ENCODE measurements at regions not wholly inside any gene's neighbourhood (a gene's known extent, or its start where the extent isn't known, plus 50 kb on each side); places are given as distances from the start of the nearest gene placed in this dataset.

GRCh38 chr11:112751329-112751728 is 209.9 kb upstream of the NCAM1 start:
- no peak overlapping the region for H2AK5ac ChIP-seq (ENCODE audit: low read length)
- no peak overlapping the region for H3K4me2 ChIP-seq (ENCODE audit: low read length)
- no peak overlapping the region for H3K27ac ChIP-seq (ENCODE audit: low read depth, low read length)
- no peak overlapping the region for H4K8ac ChIP-seq (ENCODE audit: low read depth, low read length)
- H3K9ac ChIP-seq (ENCODE audit: low read length): no peak overlapping the region
- no peak overlapping the region for H2BK5ac ChIP-seq (ENCODE audit: low read depth, low read length, poor library complexity)
- DNase-seq: no peak
- WGBS (ENCODE audit: extremely low coverage, insufficient coverage, insufficient read length): no CpG with 5 or more reads among the region's 4 CpGs
- no peak overlapping the region for H3K14ac ChIP-seq (ENCODE audit: low read length)
- no peak overlapping the region for H2BK120ac ChIP-seq (ENCODE audit: insufficient read depth, low read length, poor library complexity)
- H3K36me3 ChIP-seq (ENCODE audit: control insufficient read depth in 1 of 2, insufficient read depth in 2 of 2, low read length in 2 of 2): no peaks in the 10 kb centered on the region
- no peaks in the 10 kb centered on the region for H3K79me2 ChIP-seq (ENCODE audit: control insufficient read depth, insufficient read depth, low read length, poor library complexity)
- H3K4me3 ChIP-seq (ENCODE audit: low read depth, low read length): no peak overlapping the region
- no peaks in the 10 kb centered on the region for H3K4me1 ChIP-seq (ENCODE audit: control insufficient read depth in 1 of 2, insufficient read depth in 2 of 2, low read length in 2 of 2)
- no peaks in the 10 kb centered on the region for H3K9me3 ChIP-seq (ENCODE audit: insufficient read depth, low read depth, low read length)
- no peak overlapping the region for H3K4ac ChIP-seq (ENCODE audit: low read depth, low read length)
- H2AFZ ChIP-seq (ENCODE audit: insufficient read depth, low read length, poor library complexity): no peak overlapping the region
- H3K18ac ChIP-seq (ENCODE audit: low read length): no peak overlapping the region
- no peaks in the 10 kb centered on the region for H3K79me1 ChIP-seq (ENCODE audit: low read length)
- no peaks in the 10 kb centered on the region for H3K27me3 ChIP-seq (ENCODE audit: insufficient read depth, low read length)
- H2BK12ac ChIP-seq (ENCODE audit: low read length): no peak overlapping the region
- no peak overlapping the region for H3K23ac ChIP-seq (ENCODE audit: low read length)
- no peak overlapping the region for H4K12ac ChIP-seq (ENCODE audit: low read depth, low read length)
- H4K91ac ChIP-seq (ENCODE audit: low read depth, low read length): no peak overlapping the region

- Histone ChIP-seq H3K18ac (ENCODE audit: low read length) (no peak overlapping the region), H3K79me2 (ENCODE audit: control insufficient read depth, insufficient read depth, low read length, poor library complexity) (no peaks in the 10 kb centered on the region), H3K4me3 (ENCODE audit: low read depth, low read length) (no peak overlapping the region), H3K9me3 (ENCODE audit: insufficient read depth, low read depth, low read length) (no peaks in the 10 kb centered on the region), H2AK5ac (ENCODE audit: low read length) (no peak overlapping the region), H2BK12ac (ENCODE audit: low read length) (no peak overlapping the region), H3K14ac (ENCODE audit: low read length) (no peak overlapping the region), H2BK120ac (ENCODE audit: insufficient read depth, low read length, poor library complexity) (no peak overlapping the region), H3K4me2 (ENCODE audit: low read length) (no peak overlapping the region), H3K79me1 (ENCODE audit: low read length) (no peaks in the 10 kb centered on the region), H3K9ac (ENCODE audit: low read length) (no peak overlapping the region), H3K23ac (ENCODE audit: low read length) (no peak overlapping the region), H2BK5ac (ENCODE audit: low read depth, low read length, poor library complexity) (no peak overlapping the region), H4K91ac (ENCODE audit: low read depth, low read length) (no peak overlapping the region), H2AFZ (ENCODE audit: insufficient read depth, low read length, poor library complexity) (no peak overlapping the region), H3K27ac (ENCODE audit: low read depth, low read length) (no peak overlapping the region), H4K8ac (ENCODE audit: low read depth, low read length) (no peak overlapping the region), H3K4me1 (ENCODE audit: control insufficient read depth in 1 of 2, insufficient read depth in 2 of 2, low read length in 2 of 2) (no peaks in the 10 kb centered on the region), H3K27me3 (ENCODE audit: insufficient read depth, low read length) (no peaks in the 10 kb centered on the region), H3K4ac (ENCODE audit: low read depth, low read length) (no peak overlapping the region), H3K36me3 (ENCODE audit: control insufficient read depth in 1 of 2, insufficient read depth in 2 of 2, low read length in 2 of 2) (no peaks in the 10 kb centered on the region), H4K12ac (ENCODE audit: low read depth, low read length) (no peak overlapping the region)
- DNase-seq: no peak
- no CpG with 5 or more reads among the region's 2 CpGs for WGBS (ENCODE audit: extremely low coverage, insufficient coverage, insufficient read length)
These were observed 209.4 kb upstream of the NCAM1 start for GRCh38 chr11:112751772-112752171.

- Histone ChIP-seq H4K8ac (ENCODE audit: low read depth, low read length) (no peak overlapping the region), H3K14ac (ENCODE audit: low read length) (no peak overlapping the region), H3K9me3 (ENCODE audit: insufficient read depth, low read depth, low read length) (no peaks in the 10 kb centered on the region), H2AK5ac (ENCODE audit: low read length) (no peak overlapping the region), H3K23ac (ENCODE audit: low read length) (no peak overlapping the region), H3K9ac (ENCODE audit: low read length) (no peak overlapping the region), H2BK12ac (ENCODE audit: low read length) (no peak overlapping the region), H3K27me3 (ENCODE audit: insufficient read depth, low read length) (no peaks in the 10 kb centered on the region), H3K4me2 (ENCODE audit: low read length) (no peak overlapping the region), H2BK120ac (ENCODE audit: insufficient read depth, low read length, poor library complexity) (no peak overlapping the region), H2BK5ac (ENCODE audit: low read depth, low read length, poor library complexity) (no peak overlapping the region), H3K79me2 (ENCODE audit: control insufficient read depth, insufficient read depth, low read length, poor library complexity) (no peaks in the 10 kb centered on the region), H3K4me1 (ENCODE audit: control insufficient read depth in 1 of 2, insufficient read depth in 2 of 2, low read length in 2 of 2) (peaks cover 2 to 4% of the 10 kb centered on the region in 2 experiments), H3K4me3 (ENCODE audit: low read depth, low read length) (no peak overlapping the region), H4K91ac (ENCODE audit: low read depth, low read length) (no peak overlapping the region), H3K36me3 (ENCODE audit: control insufficient read depth in 1 of 2, insufficient read depth in 2 of 2, low read length in 2 of 2) (no peaks in the 10 kb centered on the region), H3K27ac (ENCODE audit: low read depth, low read length) (no peak overlapping the region), H4K12ac (ENCODE audit: low read depth, low read length) (no peak overlapping the region), H3K18ac (ENCODE audit: low read length) (no peak overlapping the region), H2AFZ (ENCODE audit: insufficient read depth, low read length, poor library complexity) (no peak overlapping the region), H3K4ac (ENCODE audit: low read depth, low read length) (no peak overlapping the region), H3K79me1 (ENCODE audit: low read length) (no peaks in the 10 kb centered on the region)
- no peak for DNase-seq
- WGBS (ENCODE audit: extremely low coverage, insufficient coverage, insufficient read length): no CpG with 5 or more reads among the region's 4 CpGs
These were observed 208.7 kb upstream of the NCAM1 start for GRCh38 chr11:112752563-112752962.

- Histone ChIP-seq H3K79me2 (ENCODE audit: control insufficient read depth, insufficient read depth, low read length, poor library complexity) (no peaks in the 10 kb centered on the region), H3K79me1 (ENCODE audit: low read length) (no peaks in the 10 kb centered on the region), H3K36me3 (ENCODE audit: control insufficient read depth in 1 of 2, insufficient read depth in 2 of 2, low read length in 2 of 2) (no peaks in the 10 kb centered on the region), H2AFZ (ENCODE audit: insufficient read depth, low read length, poor library complexity) (no peak overlapping the region), H3K27me3 (ENCODE audit: insufficient read depth, low read length) (no peaks in the 10 kb centered on the region), H3K9ac (ENCODE audit: low read length) (no peak overlapping the region), H4K12ac (ENCODE audit: low read depth, low read length) (no peak overlapping the region), H3K4me2 (ENCODE audit: low read length) (no peak overlapping the region), H2AK5ac (ENCODE audit: low read length) (no peak overlapping the region), H3K14ac (ENCODE audit: low read length) (no peak overlapping the region), H3K23ac (ENCODE audit: low read length) (no peak overlapping the region), H3K18ac (ENCODE audit: low read length) (no peak overlapping the region), H3K9me3 (ENCODE audit: insufficient read depth, low read depth, low read length) (no peaks in the 10 kb centered on the region), H2BK120ac (ENCODE audit: insufficient read depth, low read length, poor library complexity) (no peak overlapping the region), H3K4ac (ENCODE audit: low read depth, low read length) (no peak overlapping the region), H3K4me3 (ENCODE audit: low read depth, low read length) (no peak overlapping the region), H2BK5ac (ENCODE audit: low read depth, low read length, poor library complexity) (no peak overlapping the region), H4K8ac (ENCODE audit: low read depth, low read length) (no peak overlapping the region), H4K91ac (ENCODE audit: low read depth, low read length) (no peak overlapping the region), H3K4me1 (ENCODE audit: control insufficient read depth in 1 of 2, insufficient read depth in 2 of 2, low read length in 2 of 2) (peaks cover 2 to 4% of the 10 kb centered on the region in 2 experiments), H2BK12ac (ENCODE audit: low read length) (no peak overlapping the region), H3K27ac (ENCODE audit: low read depth, low read length) (no peak overlapping the region)
- DNase-seq: no peak
- WGBS (ENCODE audit: extremely low coverage, insufficient coverage, insufficient read length): no CpG with 5 or more reads among the region's 2 CpGs
These were observed 207.5 kb upstream of the NCAM1 start for GRCh38 chr11:112753706-112754105.

Measured in trophoblast cell (in vitro differentiated cells and primary cell).